ENCODE measurements at regions not wholly inside any gene's neighbourhood (a gene's known extent, or its start where the extent isn't known, plus 50 kb on each side); places are given as distances from the start of the nearest gene placed in this dataset.

DNA sequence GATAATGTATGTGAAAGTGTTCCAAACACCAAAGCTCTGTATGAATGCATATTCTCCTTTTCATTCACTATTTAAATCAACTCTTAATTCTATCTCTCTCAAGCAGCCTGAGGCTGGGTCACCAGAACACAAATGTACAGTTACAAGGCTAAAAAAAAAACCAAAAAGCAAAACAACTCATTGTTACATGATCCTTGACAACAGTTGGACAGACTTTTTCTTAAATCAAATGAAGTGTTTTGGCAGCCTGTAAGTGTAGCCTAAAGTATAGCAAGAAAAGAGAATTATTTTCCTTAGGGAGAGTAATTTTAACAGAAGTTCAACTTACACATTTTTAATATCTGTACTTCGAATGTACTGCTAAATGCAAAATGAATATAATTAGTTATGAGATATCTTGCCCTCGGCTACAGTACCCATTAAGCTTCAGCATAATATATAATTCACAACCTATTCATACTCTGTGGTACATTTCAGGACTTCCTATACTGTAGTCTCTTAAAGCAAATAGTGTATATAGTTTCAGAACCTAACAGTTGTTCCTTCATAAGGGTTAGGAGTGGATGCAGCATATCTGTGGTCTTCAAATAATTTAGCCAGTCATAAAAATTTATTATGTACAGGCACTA is 214.0 kb upstream of the BTG1 start:
- no peak overlapping the region for H3K9ac ChIP-seq (ENCODE audit: insufficient read length, low read depth)
- H3K27me3 ChIP-seq (ENCODE audit: insufficient read depth, insufficient read length), result no peaks in the 10 kb centered on the region
- H3K9me3 ChIP-seq (ENCODE audit: insufficient read depth, low read length), result no peaks in the 10 kb centered on the region
- H3K4me3 ChIP-seq (ENCODE audit: insufficient read length, low read depth), result no peak overlapping the region
- DNase-seq (ENCODE audit: low read depth, low spot score), result no peak
- H3K36me3 ChIP-seq (ENCODE audit: insufficient read depth, insufficient read length, low read length), result no peaks in the 10 kb centered on the region
- TF ChIP-seq ZNF274 (IDR thresholded peaks at IDR 0.05; ENCODE audit: low read depth, low read length) (no peak), YY1 (IDR thresholded peaks at IDR 0.05; ENCODE audit: insufficient read depth, insufficient read length) (no peak), SUZ12 (IDR thresholded peaks at IDR 0.05; ENCODE audit: extremely low read depth, insufficient read depth, insufficient read length) (no peak)
- H3K4me1 ChIP-seq (ENCODE audit: insufficient read depth, insufficient read length), result no peaks in the 10 kb centered on the region

DNA sequence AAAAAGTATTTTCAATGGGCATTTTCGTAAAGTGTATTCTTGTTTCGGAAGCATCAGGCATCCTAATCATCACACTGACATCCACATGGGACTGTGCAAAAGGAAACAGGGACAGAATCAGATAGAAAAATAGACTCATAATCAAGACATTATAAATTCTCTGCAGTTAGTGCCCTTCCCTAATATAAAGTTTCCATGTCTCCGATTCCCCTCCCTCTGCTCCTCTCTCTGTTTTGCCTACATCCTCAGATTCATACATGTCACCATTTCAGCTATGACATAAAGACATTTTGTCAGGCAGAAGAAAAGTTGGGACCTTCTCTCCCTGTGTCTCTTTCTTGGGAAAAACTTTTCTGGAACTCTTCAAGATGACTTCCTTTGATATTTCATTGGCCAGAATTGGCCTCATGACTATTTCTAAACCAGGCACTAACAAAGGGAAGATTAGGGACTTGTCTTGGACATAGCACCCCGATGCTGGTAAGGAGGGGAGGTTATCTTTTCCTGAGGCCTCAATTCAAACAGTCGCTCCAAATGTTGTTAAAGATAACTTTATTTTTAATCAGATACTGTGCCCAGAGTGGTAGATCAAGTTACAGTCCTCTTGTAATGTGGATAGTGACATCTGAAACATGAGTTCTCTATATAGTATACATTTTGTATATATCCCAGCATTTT is 212.1 kb upstream of the BTG1 start:
- TF ChIP-seq ZNF274 (IDR thresholded peaks at IDR 0.05; ENCODE audit: low read depth, low read length) (no peak), YY1 (IDR thresholded peaks at IDR 0.05; ENCODE audit: insufficient read depth, insufficient read length) (no peak), SUZ12 (IDR thresholded peaks at IDR 0.05; ENCODE audit: extremely low read depth, insufficient read depth, insufficient read length) (no peak)
- Histone ChIP-seq H3K36me3 (ENCODE audit: insufficient read depth, insufficient read length, low read length) (no peaks in the 10 kb centered on the region), H3K4me3 (ENCODE audit: insufficient read length, low read depth) (no peak overlapping the region), H3K4me1 (ENCODE audit: insufficient read depth, insufficient read length) (no peaks in the 10 kb centered on the region), H3K9ac (ENCODE audit: insufficient read length, low read depth) (no peak overlapping the region), H3K27me3 (ENCODE audit: insufficient read depth, insufficient read length) (no peaks in the 10 kb centered on the region), H3K9me3 (ENCODE audit: insufficient read depth, low read length) (no peaks in the 10 kb centered on the region)
- DNase-seq (ENCODE audit: low read depth, low spot score), result no peak

DNA sequence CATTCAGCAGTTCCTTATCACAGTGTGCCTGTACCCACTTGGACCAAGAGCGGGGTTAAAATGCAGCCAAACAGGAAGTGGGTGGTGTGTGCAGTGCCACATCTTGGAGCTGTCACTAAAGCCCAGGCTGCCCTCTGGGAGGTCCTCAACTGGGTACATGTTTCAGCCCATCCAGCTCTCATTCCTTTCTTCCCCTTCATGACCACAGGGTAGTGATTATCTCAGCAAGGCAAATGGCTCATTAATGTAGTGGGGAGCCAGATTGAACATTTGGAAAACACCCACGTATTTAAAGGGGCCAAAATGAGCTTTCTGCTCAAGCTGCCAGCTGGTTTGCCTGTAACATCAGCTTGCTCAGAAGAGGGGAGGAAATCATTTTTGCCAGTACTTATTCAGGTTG is 210.8 kb upstream of the BTG1 start:
- no peak for DNase-seq (ENCODE audit: low read depth, low spot score)
- H3K4me3 ChIP-seq (ENCODE audit: insufficient read length, low read depth), result no peak overlapping the region
- TF ChIP-seq ZNF274 (IDR thresholded peaks at IDR 0.05; ENCODE audit: low read depth, low read length) (no peak), YY1 (IDR thresholded peaks at IDR 0.05; ENCODE audit: insufficient read depth, insufficient read length) (no peak), SUZ12 (IDR thresholded peaks at IDR 0.05; ENCODE audit: extremely low read depth, insufficient read depth, insufficient read length) (no peak)
- no peaks in the 10 kb centered on the region for H3K9me3 ChIP-seq (ENCODE audit: insufficient read depth, low read length)
- no peaks in the 10 kb centered on the region for H3K36me3 ChIP-seq (ENCODE audit: insufficient read depth, insufficient read length, low read length)
- H3K9ac ChIP-seq (ENCODE audit: insufficient read length, low read depth), result no peak overlapping the region
- H3K27me3 ChIP-seq (ENCODE audit: insufficient read depth, insufficient read length), result no peaks in the 10 kb centered on the region
- H3K4me1 ChIP-seq (ENCODE audit: insufficient read depth, insufficient read length), result no peaks in the 10 kb centered on the region

DNA sequence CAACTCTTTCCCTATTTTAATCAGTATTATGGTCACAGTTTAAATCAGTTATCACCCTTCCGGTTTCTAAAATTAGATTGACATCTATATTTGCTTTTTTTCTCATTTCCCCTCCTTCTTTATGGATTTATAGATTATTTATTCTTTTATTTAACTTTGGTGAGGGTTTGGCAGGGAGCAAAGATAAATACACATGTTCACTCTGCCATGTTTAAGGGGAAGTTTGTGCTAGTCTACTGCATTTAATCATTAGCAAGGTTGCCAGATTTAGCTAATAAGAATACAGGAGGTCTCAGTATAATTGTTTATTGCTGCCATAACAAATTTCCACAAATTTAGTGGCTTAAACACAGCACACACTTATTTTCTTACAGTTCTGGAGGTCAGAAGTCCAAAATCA is 204.0 kb upstream of the BTG1 start:
- Histone ChIP-seq H3K27me3 (ENCODE audit: insufficient read depth, insufficient read length) (no peaks in the 10 kb centered on the region), H3K4me1 (ENCODE audit: insufficient read depth, insufficient read length) (no peaks in the 10 kb centered on the region), H3K36me3 (ENCODE audit: insufficient read depth, insufficient read length, low read length) (no peaks in the 10 kb centered on the region), H3K4me3 (ENCODE audit: insufficient read length, low read depth) (no peak overlapping the region), H3K9ac (ENCODE audit: insufficient read length, low read depth) (no peak overlapping the region), H3K9me3 (ENCODE audit: insufficient read depth, low read length) (peaks cover 13% of the 10 kb centered on the region; the same call in 1 of the 2 replicates)
- TF ChIP-seq SUZ12 (IDR thresholded peaks at IDR 0.05; ENCODE audit: extremely low read depth, insufficient read depth, insufficient read length) (no peak), YY1 (IDR thresholded peaks at IDR 0.05; ENCODE audit: insufficient read depth, insufficient read length) (no peak), ZNF274 (IDR thresholded peaks at IDR 0.05; ENCODE audit: low read depth, low read length) (no peak)
- no peak for DNase-seq (ENCODE audit: low read depth, low spot score)

DNA sequence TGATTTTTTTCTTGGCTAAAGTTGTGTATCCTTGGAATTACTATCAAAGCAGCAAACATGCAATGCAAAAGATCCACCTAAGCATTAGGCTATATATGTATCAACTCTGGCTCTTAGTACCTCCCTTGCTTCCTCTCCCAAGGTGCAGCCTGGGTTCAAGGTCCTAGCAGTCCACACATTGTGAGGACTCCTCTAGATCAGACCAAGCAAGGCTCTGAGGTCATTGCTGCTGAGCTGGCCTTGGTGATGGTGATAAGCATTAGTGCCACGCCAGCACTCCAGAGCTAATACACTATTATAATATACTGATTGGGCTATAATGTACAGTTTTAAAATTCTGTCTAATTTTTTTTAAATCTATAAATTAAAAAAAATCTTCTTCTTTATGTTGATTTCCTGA is 196.9 kb upstream of the BTG1 start:
- no peak for DNase-seq (ENCODE audit: low read depth, low spot score)
- TF ChIP-seq SUZ12 (IDR thresholded peaks at IDR 0.05; ENCODE audit: extremely low read depth, insufficient read depth, insufficient read length), result no peak
- no peak for TF ChIP-seq ZNF274 (IDR thresholded peaks at IDR 0.05; ENCODE audit: low read depth, low read length)
- no peaks in the 10 kb centered on the region for H3K4me1 ChIP-seq (ENCODE audit: insufficient read depth, insufficient read length)
- H3K27me3 ChIP-seq (ENCODE audit: insufficient read depth, insufficient read length), result no peaks in the 10 kb centered on the region
- H3K4me3 ChIP-seq (ENCODE audit: insufficient read length, low read depth), result no peak overlapping the region
- H3K9me3 ChIP-seq (ENCODE audit: insufficient read depth, low read length), result peaks cover 2% of the 10 kb centered on the region; the same call in 1 of the 2 replicates
- no peak overlapping the region for H3K9ac ChIP-seq (ENCODE audit: insufficient read length, low read depth)
- no peaks in the 10 kb centered on the region for H3K36me3 ChIP-seq (ENCODE audit: insufficient read depth, insufficient read length, low read length)

DNA sequence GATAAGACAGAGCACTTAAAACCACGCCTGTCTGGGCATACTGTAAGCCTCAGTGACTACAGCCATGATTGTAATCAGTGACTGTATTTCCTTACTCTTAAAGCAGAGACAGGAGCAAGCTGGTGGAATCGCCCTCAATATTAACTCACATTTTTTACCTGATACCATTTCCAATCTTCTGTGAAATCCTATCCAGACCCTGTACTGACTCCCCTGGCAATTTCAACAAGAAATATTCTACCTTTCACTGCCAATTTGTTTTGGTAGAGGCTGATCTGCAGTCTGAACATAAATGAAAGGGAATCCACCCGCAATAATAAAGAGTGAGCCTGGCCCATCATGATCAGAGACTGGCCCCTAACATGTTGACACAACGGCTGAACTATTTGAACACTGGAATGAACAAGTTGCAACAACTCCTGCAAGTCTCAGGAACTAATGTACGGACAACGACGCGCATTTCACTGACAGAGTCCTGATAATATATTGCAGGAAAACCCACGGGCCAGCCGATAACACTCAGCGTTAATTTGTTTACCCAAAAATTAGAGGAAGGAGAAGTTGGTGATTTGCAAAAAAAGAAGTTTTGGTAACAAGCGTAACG is 195.5 kb upstream of the BTG1 start:
- no peak for DNase-seq (ENCODE audit: low read depth, low spot score)
- no peak for TF ChIP-seq SUZ12 (IDR thresholded peaks at IDR 0.05; ENCODE audit: extremely low read depth, insufficient read depth, insufficient read length)
- TF ChIP-seq YY1 (IDR thresholded peaks at IDR 0.05; ENCODE audit: insufficient read depth, insufficient read length), result no peak
- TF ChIP-seq ZNF274 (IDR thresholded peaks at IDR 0.05; ENCODE audit: low read depth, low read length), result no peak

DNA sequence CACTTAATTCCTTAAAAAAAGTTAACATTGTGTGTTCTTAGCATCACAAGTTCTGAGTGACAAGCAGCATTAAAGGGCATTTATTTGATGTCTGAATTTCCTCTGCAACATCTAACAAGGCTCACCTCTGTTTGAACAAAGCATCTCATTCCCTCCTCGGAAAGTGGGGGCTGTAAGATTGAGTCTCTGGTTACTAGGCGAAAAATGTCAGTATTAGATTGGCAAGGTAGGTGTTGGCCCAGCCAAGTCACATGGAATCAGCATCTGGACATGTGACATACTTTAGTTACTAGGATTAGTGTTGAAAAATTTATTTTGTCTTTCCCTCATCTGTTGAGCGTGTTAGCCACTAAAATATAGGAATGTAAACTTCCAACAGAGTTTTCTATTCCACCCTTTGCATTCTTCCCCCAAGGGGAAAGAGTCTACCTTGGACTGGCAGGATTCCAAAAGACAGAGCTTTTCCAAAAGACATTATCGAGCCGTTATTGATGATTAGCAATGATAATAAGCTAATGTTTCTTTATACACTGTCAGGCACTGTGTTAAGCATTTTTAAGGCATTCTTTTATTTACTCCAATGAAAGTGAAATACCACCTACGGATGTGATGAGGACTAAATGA is 194.9 kb upstream of the BTG1 start:
- Histone ChIP-seq H3K9ac (ENCODE audit: insufficient read length, low read depth) (no peak overlapping the region), H3K36me3 (ENCODE audit: insufficient read depth, insufficient read length, low read length) (no peaks in the 10 kb centered on the region), H3K4me3 (ENCODE audit: insufficient read length, low read depth) (no peak overlapping the region), H3K27me3 (ENCODE audit: insufficient read depth, insufficient read length) (no peaks in the 10 kb centered on the region), H3K9me3 (ENCODE audit: insufficient read depth, low read length) (no peaks in the 10 kb centered on the region), H3K4me1 (ENCODE audit: insufficient read depth, insufficient read length) (no peaks in the 10 kb centered on the region)
- no peak for DNase-seq (ENCODE audit: low read depth, low spot score)
- no peak for TF ChIP-seq YY1 (IDR thresholded peaks at IDR 0.05; ENCODE audit: insufficient read depth, insufficient read length)
- no peak for TF ChIP-seq SUZ12 (IDR thresholded peaks at IDR 0.05; ENCODE audit: extremely low read depth, insufficient read depth, insufficient read length)
- no peak for TF ChIP-seq ZNF274 (IDR thresholded peaks at IDR 0.05; ENCODE audit: low read depth, low read length)

More for the DNA sequence above, 195.5 kb upstream of the BTG1 start:
- Histone ChIP-seq H3K4me3 (ENCODE audit: insufficient read length, low read depth) (no peak overlapping the region), H3K27me3 (ENCODE audit: insufficient read depth, insufficient read length) (no peaks in the 10 kb centered on the region), H3K9ac (ENCODE audit: insufficient read length, low read depth) (no peak overlapping the region), H3K9me3 (ENCODE audit: insufficient read depth, low read length) (no peaks in the 10 kb centered on the region), H3K36me3 (ENCODE audit: insufficient read depth, insufficient read length, low read length) (no peaks in the 10 kb centered on the region), H3K4me1 (ENCODE audit: insufficient read depth, insufficient read length) (no peaks in the 10 kb centered on the region)
